AG10803 (cell line): ENCODE measurements at regions not wholly inside any gene's neighbourhood (a gene's known extent, or its start where the extent isn't known, plus 50 kb on each side); places are given as distances from the start of the nearest gene placed in this dataset.

Source experiments
- DNase-seq: peaks from one replicate; pipeline ENCODE4 v3.0.0; 2010; ENCODE audit warnings: low read depth
- H3K4me3 ChIP-seq: 2 replicates; pipeline ENCODE4 v1.5.1; 2011; ENCODE audit warnings: mild to moderate bottlenecking, low read length, control low read depth
- CTCF ChIP-seq: conservative IDR thresholded peaks from 2 replicates; pipeline ENCODE4 v1.5.1; 2011; ENCODE audit warnings: mild to moderate bottlenecking, low read length, control low read depth, inconsistent platforms

GRCh38 chr1:80633947-80634706, 1166.6 kb upstream of the ADGRL2 start:
- DNase-seq, result no peak
- H3K4me3 ChIP-seq, result no peak overlapping the region
- no peak for TF ChIP-seq CTCF

- TF ChIP-seq CTCF, result no peak
- DNase-seq, result no peak
- no peak overlapping the region for H3K4me3 ChIP-seq
Observed at GRCh38 chr1:80632284-80632683, 1168.5 kb upstream of the ADGRL2 start.

GRCh38 chr1:80629304-80629837, 1171.4 kb upstream of the ADGRL2 start:
- no peak overlapping the region for H3K4me3 ChIP-seq
- no peak for DNase-seq
- TF ChIP-seq CTCF, result no peak

- TF ChIP-seq CTCF, result no peak
- DNase-seq, result no peak
Observed at GRCh38 chr1:80624682-80625081, 1176.1 kb upstream of the ADGRL2 start.

GRCh38 chr1:80607064-80607463, 1193.7 kb upstream of the ADGRL2 start:
- TF ChIP-seq CTCF, result no peak
- no peak for DNase-seq
- no peak overlapping the region for H3K4me3 ChIP-seq

More at GRCh38 chr1:80624682-80625081, 1176.1 kb upstream of the ADGRL2 start:
- no peak overlapping the region for H3K4me3 ChIP-seq

- H3K4me3 ChIP-seq, result no peak overlapping the region
- DNase-seq, result no peak
- no peak for TF ChIP-seq CTCF
Observed at GRCh38 chr1:80594013-80594412, 1206.7 kb upstream of the ADGRL2 start.

GRCh38 chr1:80593197-80593596, 1207.5 kb upstream of the ADGRL2 start:
- DNase-seq, result no peak

More at GRCh38 chr1:80593197-80593596, 1207.5 kb upstream of the ADGRL2 start:
- TF ChIP-seq CTCF, result no peak
- no peak overlapping the region for H3K4me3 ChIP-seq
